Upper lobe of left lung (tissue), 4 donors: ENCODE measurements at regions not wholly inside any gene's neighbourhood (a gene's known extent, or its start where the extent isn't known, plus 50 kb on each side); places are given as distances from the start of the nearest gene placed in this dataset.

Source experiments
- CTCF ChIP-seq, 6 experiments: fragments of 450-650 bp in 4 of 6; fragments of 200-600 bp in 2 of 6; sonication (generic) in 2 of 6; IDR thresholded peaks; one replicate each; pipeline ENCODE4 v1.5.1; 2016 to 2019; ENCODE audit warnings: antibody characterized with exemption in 6 of 6
- POLR2A ChIP-seq, 4 donors: fragments of 450-650 bp; IDR thresholded peaks; one replicate each; pipeline ENCODE4 v1.5.1; 2016 to 2017; ENCODE audit warnings: antibody characterized with exemption in 4 of 4, mild to moderate bottlenecking in 2 of 4
- POLR2AphosphoS5 ChIP-seq, 2 donors: sonication (generic); formaldehyde crosslinking; IDR thresholded peaks; one replicate each; pipeline ENCODE4 v1.5.1; 2017; ENCODE audit warnings: antibody characterized with exemption in 2 of 2

GRCh38 chr1:14421295-14421976 lies 177.0 kb upstream of the KAZN start:
- TF ChIP-seq POLR2A (IDR thresholded peaks at IDR 0.05): no peak
- no peak for TF ChIP-seq CTCF (IDR thresholded peaks at IDR 0.05)
- no peak for TF ChIP-seq POLR2AphosphoS5 (IDR thresholded peaks at IDR 0.05)
